B cell (primary cell): ENCODE measurements at regions not wholly inside any gene's neighbourhood (a gene's known extent, or its start where the extent isn't known, plus 50 kb on each side); places are given as distances from the start of the nearest gene placed in this dataset.

Experiments
- ATAC-seq: fragments of 200-7000 bp; cut with Tn5 transposase; one replicate; pipeline ENCODE4 v1.10.0; 2021; ENCODE audit warnings: low read depth, mild to moderate bottlenecking, moderate number of reproducible peaks, moderate library complexity
- CTCF ChIA-PET: fragments of 350-600 bp; sonication (Branson Sonifier 250); formaldehyde crosslinking; loops from one replicate; lab custom pipeline; 2021; ENCODE audit warnings: antibody characterized with exemption, inconsistent platforms; lab: Charles Lee
- POLR2A ChIA-PET: fragments of 350-600 bp; sonication (Branson Sonifier 250); formaldehyde crosslinking; loops from one replicate; lab custom pipeline; 2021; ENCODE audit warnings: antibody characterized with exemption; lab: Charles Lee
- DNase-seq: peaks from one replicate; pipeline ENCODE4 v3.0.0; 2013
- H2AFZ ChIP-seq: 2 replicates; pipeline ENCODE4 v1.6.1; 2012; ENCODE audit warnings: mild to moderate bottlenecking, low read depth, low read length; ENCODE audit not compliant: insufficient read depth, poor library complexity, severe bottlenecking
- H3K27ac ChIP-seq, 2 donors: 1 replicate in 1 of 2; 2 replicates in 1 of 2; pipeline ENCODE4 v1.5.1; 2012 to 2013; ENCODE audit warnings: low read length in 2 of 2, mild to moderate bottlenecking in 2 of 2, moderate library complexity in 1 of 2
- H3K27me3 ChIP-seq, 4 experiments: fragments of 200-600 bp in 1 of 4; sonication (generic) in 1 of 4; replicated peaks in 1 of 4; 1 replicate in 2 of 4; 2 replicates in 2 of 4; pipeline versions ENCODE4 v1.6.1 to v1.7.0; 2013 to 2016; ENCODE audit warnings: low read length in 3 of 4, mild to moderate bottlenecking in 2 of 4, mixed read lengths in 1 of 4, moderate library complexity in 1 of 4; ENCODE audit not compliant: insufficient read depth in 4 of 4, control insufficient read depth in 3 of 4; ENCODE audit errors: control extremely low read depth in 1 of 4
- H3K36me3 ChIP-seq, 2 experiments: replicated peaks in 1 of 2; 1 replicate in 1 of 2; 2 replicates in 1 of 2; pipeline versions ENCODE4 v1.6.1 to v1.7.1; 2013; ENCODE audit warnings: low read length in 1 of 2; ENCODE audit not compliant: insufficient read depth in 2 of 2, control insufficient read depth in 1 of 2; ENCODE audit errors: control extremely low read depth in 1 of 2, extremely low read depth in 1 of 2
- H3K4me1 ChIP-seq, 2 donors: fragments of 200-600 bp in 1 of 2; sonication (generic) in 1 of 2; 1 replicate in 1 of 2; 2 replicates in 1 of 2; pipeline versions ENCODE4 v1.5.1 to v1.6.1; 2013 to 2017; ENCODE audit warnings: low read length in 2 of 2; ENCODE audit not compliant: control insufficient read depth in 2 of 2, insufficient read depth in 2 of 2
- H3K4me2 ChIP-seq: replicated peaks from 2 replicates; pipeline ENCODE3; 2012; ENCODE audit warnings: mild to moderate bottlenecking, low read depth, low read length; ENCODE audit not compliant: poor library complexity, severe bottlenecking
- H3K4me3 ChIP-seq, 5 experiments: fragments of 200-600 bp in 1 of 5; sonication (generic) in 1 of 5; 1 replicate in 3 of 5; 2 replicates in 2 of 5; pipeline versions ENCODE4 v1.5.1 to v1.7.0; 2011 to 2016; ENCODE audit warnings: low read length in 4 of 5, mild to moderate bottlenecking in 4 of 5, low read depth in 2 of 5, control low read depth in 1 of 5, moderate library complexity in 1 of 5; ENCODE audit not compliant: insufficient read depth in 1 of 5; ENCODE audit errors: control extremely low read depth in 1 of 5, extremely low read depth in 1 of 5
- H3K79me2 ChIP-seq: fragments of 200-600 bp; sonication (generic); one replicate; pipeline ENCODE4 v1.6.0; 2016; ENCODE audit warnings: low read length; ENCODE audit not compliant: control insufficient read depth, insufficient read depth
- H3K9ac ChIP-seq: fragments of 200-600 bp; sonication (generic); 2 replicates; pipeline ENCODE4 v1.6.1; 2017; ENCODE audit warnings: mild to moderate bottlenecking, low read length, moderate library complexity
- H3K9me3 ChIP-seq, 3 donors: one replicate each; pipeline versions ENCODE4 v1.6.1 to v1.7.1; 2013; ENCODE audit warnings: low read length in 2 of 3; ENCODE audit not compliant: control insufficient read depth in 2 of 3, insufficient read depth in 1 of 3; ENCODE audit errors: control extremely low read depth in 1 of 3
- H4K20me1 ChIP-seq: 2 replicates; pipeline ENCODE4 v1.6.0; 2012; ENCODE audit warnings: mild to moderate bottlenecking, low read length; ENCODE audit not compliant: insufficient read depth, control insufficient read depth, poor library complexity, severe bottlenecking
- H3K27ac Mint-ChIP-seq: one replicate; pipeline ENCODE4 v1.8.0; 2021; ENCODE audit warnings: mixed read lengths
- H3K27me3 Mint-ChIP-seq: one replicate; pipeline ENCODE4 v1.8.0; 2021; ENCODE audit warnings: mixed read lengths
- H3K4me1 Mint-ChIP-seq: one replicate; pipeline ENCODE4 v1.8.0; 2021; ENCODE audit warnings: mixed read lengths
- H3K4me3 Mint-ChIP-seq: one replicate; pipeline ENCODE4 v1.8.0; 2021; ENCODE audit warnings: mixed read lengths
- H3K9me3 Mint-ChIP-seq: one replicate; pipeline ENCODE4 v1.8.0; 2022; ENCODE audit warnings: mixed read lengths; ENCODE audit not compliant: insufficient read depth
- CTCF ChIP-seq: fragments of 200-600 bp; IDR thresholded peaks from one replicate; pipeline ENCODE4 v1.8.0; 2022; ENCODE audit warnings: antibody characterized with exemption, mild to moderate bottlenecking
- EZH2 ChIP-seq: IDR thresholded peaks from 2 replicates; pipeline ENCODE4 v1.6.1; 2012; ENCODE audit warnings: borderline replicate concordance, low read depth, mild to moderate bottlenecking, moderate library complexity, low read length; ENCODE audit not compliant: insufficient read depth, poor library complexity, severe bottlenecking
- WGBS: methylation state at CpG from one replicate; pipeline ENCODE4 v1.1.5; 2013; ENCODE audit warnings: missing lambda C conversion rate; ENCODE audit not compliant: insufficient coverage; 5-methylcytosine and 5-hydroxymethylcytosine counted together
- intact Hi-C: fragments of 100-400 bp; cut with micrococcal nuclease; formaldehyde crosslinking; loops from one replicate; pipeline ENCODE4 v1.10.0; 2022

- Histone ChIP-seq H4K20me1 (no peaks in the 10 kb centered on the region), H3K9ac (no peak overlapping the region), H3K4me2 (no peak overlapping the region), H3K27ac (no peak overlapping the region), H3K36me3 (no peaks in the 10 kb centered on the region), H3K79me2 (no peaks in the 10 kb centered on the region), H3K4me3 (no peak overlapping the region), H3K27me3 (no peaks in the 10 kb centered on the region), H3K9me3 (no peaks in the 10 kb centered on the region), H2AFZ (no peak overlapping the region), H3K4me1 (no peaks in the 10 kb centered on the region)
- H3K27ac Mint-ChIP-seq, result no peak overlapping the region
- no CpG with 5 or more reads among the region's 1 CpG for WGBS
- intact Hi-C loops, result no loop called here
- no peak for ATAC-seq
- H3K9me3 Mint-ChIP-seq, result no peaks in the 10 kb centered on the region
- ChIA-PET POLR2A (no interaction called here), CTCF (no interaction called here)
- no peak overlapping the region for H3K4me3 Mint-ChIP-seq
- no peaks in the 10 kb centered on the region for H3K27me3 Mint-ChIP-seq
- TF ChIP-seq CTCF (no peak), EZH2 (no peak)
- DNase-seq, result no peak
- no peaks in the 10 kb centered on the region for H3K4me1 Mint-ChIP-seq
Measured at GRCh38 chr1:87841332-87841731, 512.7 kb downstream of the LMO4 start.

DNA sequence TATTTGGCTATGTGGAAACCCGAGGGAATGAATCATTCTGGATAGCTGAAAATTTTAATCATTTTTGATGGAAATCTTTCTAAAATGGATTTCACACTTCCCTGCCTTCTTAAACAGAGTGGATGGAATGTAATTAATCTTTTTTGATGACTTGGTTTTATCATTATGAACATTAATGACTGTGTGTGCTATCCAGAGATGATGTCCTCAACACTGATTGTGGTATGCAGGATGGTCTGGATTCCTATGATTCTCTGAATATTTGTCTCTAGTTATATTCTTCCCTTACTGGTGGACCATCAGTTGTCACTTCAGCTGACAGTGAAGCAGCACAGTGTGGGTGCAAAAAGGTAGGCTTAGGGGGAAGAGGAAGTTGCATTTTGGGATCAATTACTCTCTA is 513.5 kb downstream of the LMO4 start:
- no peaks in the 10 kb centered on the region for H4K20me1 ChIP-seq
- no peak overlapping the region for H3K9ac ChIP-seq
- DNase-seq (no peak), ATAC-seq (no peak)
- no peaks in the 10 kb centered on the region for H3K79me2 ChIP-seq
- no peak overlapping the region for H3K4me2 ChIP-seq
- no peak overlapping the region for H3K4me3 ChIP-seq
- no peak overlapping the region for H2AFZ ChIP-seq
- H3K27ac Mint-ChIP-seq, result no peak overlapping the region
- H3K4me3 Mint-ChIP-seq, result no peak overlapping the region
- H3K4me1 Mint-ChIP-seq, result no peaks in the 10 kb centered on the region
- intact Hi-C loops, result no loop called here
- H3K27me3 ChIP-seq, result no peaks in the 10 kb centered on the region
- no peaks in the 10 kb centered on the region for H3K4me1 ChIP-seq
- no peaks in the 10 kb centered on the region for H3K36me3 ChIP-seq
- POLR2A ChIA-PET, result no interaction called here
- no peaks in the 10 kb centered on the region for H3K9me3 ChIP-seq
- CTCF ChIA-PET, result interaction anchor here (0.6 kb wide), 1 partner anchor 111 kb away, joined by 3 read pairs; no protein-coding TSS in a partner anchor
- no peaks in the 10 kb centered on the region for H3K9me3 Mint-ChIP-seq
- no peak for TF ChIP-seq EZH2
- TF ChIP-seq CTCF, result no peak
- H3K27ac ChIP-seq, result no peak overlapping the region
- no peaks in the 10 kb centered on the region for H3K27me3 Mint-ChIP-seq
- no CpG with 5 or more reads among the region's 1 CpG for WGBS
